Hypothalamus (tissue), 51 donors: ENCODE measurements at regions not wholly inside any gene's neighbourhood (a gene's known extent, or its start where the extent isn't known, plus 50 kb on each side); places are given as distances from the start of the nearest gene placed in this dataset.

Experiments
- DNase-seq, 51 donors: peaks; one replicate each; lab custom pipeline; 2025; lab: John Stamatoyannopoulos, UW

DNA sequence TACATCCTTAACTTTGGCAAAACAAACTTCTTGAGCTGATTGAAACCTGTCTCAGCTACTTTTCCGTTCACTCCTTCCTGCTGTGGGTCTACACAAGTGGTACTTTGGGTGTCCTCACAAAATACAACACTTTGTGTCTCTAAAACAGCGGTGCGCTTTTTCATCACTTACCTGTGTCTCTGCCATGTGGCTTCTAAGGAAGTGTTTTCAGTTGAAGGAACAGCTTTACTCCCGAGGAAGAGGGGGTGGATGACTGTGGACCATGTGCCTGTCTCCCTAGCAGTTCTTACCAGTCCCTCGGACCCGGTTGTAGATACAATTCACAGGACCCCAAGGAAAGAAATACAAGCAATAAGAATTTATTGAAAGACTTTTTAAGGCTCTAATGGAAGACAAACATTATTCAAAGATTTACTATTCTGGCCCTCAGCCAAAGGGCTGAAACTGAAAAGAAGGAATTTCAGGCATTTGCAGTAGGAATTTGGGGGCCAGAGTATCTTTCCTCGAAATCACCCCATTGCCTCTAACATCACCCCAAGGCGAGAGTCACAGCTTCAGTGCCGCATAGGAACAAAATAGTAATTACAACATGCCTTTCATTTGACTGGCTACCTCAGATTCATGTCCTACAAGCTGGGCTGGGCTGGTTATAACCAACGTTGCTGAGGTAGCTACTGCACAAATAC is 246.3 kb downstream of the ACTR3B start:
- DNase-seq, result no peak

DNA sequence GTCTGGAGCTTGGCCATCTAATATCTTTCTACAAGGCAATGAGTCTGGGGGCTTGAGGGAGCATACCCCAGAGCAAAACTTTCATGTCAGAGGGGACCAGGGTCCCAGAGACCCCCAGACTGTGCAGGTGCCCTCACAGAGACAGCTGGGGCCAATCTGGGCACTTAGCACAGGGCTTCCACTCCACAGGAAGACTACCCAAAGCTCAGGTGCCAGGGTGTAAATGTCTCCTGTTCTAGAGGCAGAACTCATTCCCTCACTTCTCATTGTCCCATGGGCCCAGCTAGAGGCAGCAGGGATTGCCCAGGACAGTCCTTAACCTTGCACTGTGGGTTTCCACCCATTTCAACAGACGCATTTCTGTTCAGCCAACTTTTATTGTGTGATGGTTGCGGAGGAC is 246.9 kb downstream of the ACTR3B start:
- no peak for DNase-seq

DNA sequence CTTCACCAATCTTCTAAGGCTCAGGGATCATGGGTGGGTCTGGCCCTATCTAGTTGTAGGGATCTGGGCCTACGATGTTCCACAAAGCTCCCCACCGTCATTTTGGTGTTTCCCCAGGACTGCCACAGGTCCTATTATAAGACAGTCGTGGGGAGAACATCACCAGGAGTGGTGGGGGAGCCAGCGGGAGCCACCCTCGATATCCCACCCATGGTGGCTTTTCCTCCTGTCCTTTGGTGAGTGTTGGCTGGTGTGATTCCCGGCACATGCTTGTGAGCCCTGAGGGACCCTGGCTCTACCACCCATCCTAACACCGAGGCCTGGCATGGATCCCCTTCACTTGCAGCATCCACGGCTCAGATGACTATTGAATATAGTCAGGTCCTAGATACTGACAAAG is 247.4 kb downstream of the ACTR3B start:
- no peak for DNase-seq

DNA sequence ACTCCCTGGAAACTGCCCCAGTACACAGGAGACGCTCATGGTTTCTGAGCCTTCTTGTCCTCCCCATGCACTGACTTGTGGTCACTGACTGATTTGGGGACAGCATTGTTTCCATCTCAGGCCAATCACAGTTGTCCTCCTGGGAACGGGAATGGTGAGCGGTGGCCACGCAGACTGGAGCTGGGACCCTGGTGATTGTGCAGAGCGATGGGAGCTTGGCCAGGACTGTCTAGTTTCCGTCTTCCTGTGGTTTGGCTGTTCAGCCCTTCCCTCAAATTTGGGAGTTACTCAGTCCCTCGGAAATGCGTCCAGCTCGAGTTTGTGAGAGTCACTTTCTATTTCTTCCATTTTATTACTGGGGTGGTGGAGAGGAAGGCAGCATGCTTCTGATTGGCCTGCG is 250.9 kb downstream of the ACTR3B start:
- DNase-seq, result no peak

DNA sequence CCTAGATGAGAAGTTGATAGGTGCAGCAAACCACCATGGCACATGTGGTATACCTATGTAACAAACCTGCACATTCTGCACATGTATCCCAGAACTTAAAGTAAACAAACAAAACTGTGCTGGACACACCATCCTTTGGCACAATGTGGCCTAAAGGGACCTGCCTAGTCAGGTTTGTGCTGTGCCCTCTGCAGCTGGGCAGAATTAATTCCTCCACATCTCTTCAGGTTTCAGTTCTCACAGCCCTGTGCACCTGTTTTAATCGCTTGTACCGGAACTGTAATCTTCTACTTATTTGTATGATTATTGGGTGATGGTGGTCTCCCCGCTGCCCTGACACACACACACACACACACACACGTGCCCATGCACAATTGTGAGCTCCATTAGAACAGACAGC is 252.7 kb downstream of the ACTR3B start:
- no peak for DNase-seq

DNA sequence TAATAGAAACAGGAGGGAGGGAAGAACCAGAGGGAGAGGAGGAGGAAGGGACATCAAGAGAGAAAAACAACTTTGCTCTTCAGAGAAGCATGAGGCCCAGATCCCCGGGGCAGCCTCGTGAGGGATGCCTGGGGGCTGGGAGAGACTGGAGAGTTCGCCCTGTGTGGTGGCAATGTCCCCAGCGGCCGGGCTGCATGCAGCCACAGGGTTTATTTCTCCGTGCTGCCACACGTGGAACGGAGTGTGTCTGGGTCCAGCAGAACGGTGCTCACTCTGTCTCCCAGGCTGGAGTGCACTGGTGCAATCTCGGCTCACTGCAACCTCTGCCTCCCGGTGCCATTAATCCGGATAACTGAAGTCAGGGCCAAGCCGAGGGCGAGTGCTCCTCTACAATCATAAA is 257.7 kb downstream of the ACTR3B start:
- DNase-seq, result no peak

DNA sequence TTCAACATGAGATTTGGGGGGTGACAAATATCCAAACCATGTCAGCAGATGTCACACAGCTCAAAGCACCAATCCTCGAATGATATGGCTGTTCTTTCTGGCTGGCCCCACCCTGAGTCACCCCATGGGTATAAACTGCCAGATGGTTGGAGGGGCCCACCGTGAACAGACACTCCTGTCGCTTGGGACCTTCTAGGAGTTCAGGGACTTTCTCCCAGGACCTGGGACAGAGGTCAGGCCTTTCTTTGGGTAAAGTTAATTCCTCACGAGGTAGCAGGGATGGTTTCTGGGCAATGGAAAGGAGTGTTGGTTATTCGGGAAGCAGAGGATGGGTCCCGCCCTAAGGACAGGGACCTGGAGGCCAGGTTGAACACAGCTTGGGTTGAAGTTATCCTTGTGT is 262.0 kb downstream of the ACTR3B start:
- DNase-seq, result no peak

DNA sequence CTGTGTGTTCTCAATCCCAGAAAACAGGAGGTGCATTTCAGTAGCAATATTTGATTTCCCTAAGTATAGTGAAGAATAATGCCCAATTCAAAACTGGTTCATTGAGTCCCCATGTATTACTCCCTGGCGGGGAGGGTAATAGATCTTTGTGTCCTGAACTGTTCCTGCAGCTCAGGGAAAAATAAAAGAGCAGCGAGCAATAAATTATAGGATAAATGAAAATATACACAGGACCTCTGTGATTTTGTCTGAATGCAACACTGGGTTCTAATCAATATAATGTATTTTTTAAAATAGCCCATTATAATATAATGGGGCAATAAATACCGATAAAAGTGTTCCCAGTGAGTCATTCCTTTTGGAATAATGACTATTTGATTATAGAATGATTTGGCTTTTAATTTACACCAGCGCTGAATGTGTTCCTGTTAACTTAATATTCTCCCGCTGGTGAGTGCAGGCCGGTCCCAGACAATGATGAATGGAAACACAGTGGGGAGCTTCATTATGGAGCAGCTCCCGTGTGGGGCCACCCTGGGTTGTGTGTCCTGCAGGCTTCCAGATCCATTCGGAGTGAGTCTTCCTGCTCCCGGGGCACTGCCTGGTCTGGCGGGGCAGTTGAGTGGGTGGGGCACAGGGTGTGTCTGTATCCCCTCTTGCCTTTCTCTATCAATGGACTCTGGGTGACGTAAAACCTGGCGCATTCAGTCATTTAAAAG is 263.1 kb downstream of the ACTR3B start:
- no peak for DNase-seq

DNA sequence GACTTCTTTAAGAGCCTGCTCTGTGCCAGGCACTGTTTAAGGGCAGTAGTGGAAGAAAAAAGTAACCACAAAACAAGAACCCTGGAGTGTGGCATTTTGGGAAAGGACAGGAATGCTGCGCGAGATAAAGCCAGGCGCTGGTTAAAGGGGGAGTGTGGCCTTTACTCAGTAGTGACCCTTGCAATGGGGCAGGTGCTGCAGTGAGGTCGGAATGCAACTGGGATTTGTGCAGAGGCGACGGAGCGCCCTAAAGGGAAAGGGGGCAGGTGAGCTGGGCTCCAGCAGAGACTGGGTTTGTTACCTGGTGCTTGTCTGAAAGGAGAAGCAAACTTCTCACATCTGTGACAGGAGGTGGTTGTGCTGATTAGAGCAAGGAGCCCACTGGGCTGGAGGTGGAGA is 263.6 kb downstream of the ACTR3B start:
- no peak for DNase-seq

DNA sequence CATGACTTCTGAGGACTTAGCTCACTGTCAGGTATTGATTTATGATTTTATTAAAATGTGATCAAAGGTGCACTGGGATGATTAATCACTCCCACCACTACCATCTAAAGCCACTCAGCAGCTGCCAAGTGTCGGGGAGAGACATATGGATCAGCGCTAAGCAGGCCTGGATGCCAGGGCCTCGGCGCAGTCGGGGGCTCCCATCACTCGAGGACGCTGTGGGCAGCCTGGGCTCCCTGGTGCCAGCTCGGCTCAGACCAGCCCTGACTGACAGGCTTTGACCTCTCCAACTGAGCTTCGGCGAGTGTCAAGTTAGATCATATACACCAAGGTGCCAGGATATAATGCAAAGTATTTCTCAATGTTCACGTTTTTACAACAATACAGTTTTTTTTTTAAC is 267.7 kb downstream of the ACTR3B start:
- no peak for DNase-seq

DNA sequence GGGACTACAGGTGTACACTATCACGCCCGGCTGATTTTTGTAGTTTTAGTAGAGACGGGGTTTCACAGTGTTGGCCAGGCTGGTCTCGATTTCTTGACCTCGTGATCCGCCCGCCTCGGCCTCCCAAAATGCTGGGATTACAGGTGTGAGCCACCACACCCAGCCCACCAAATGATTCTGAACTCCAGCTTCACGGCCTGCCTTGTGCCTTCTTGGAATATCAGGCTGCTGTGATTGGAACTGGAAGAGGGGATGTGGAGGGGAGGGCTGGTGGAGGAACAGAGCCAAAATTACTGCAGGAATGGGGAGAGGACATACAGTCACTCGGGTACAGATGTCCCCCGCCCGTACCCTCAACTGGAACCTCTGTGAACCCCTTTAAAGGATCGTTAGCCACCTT is 268.4 kb downstream of the ACTR3B start:
- no peak for DNase-seq

DNA sequence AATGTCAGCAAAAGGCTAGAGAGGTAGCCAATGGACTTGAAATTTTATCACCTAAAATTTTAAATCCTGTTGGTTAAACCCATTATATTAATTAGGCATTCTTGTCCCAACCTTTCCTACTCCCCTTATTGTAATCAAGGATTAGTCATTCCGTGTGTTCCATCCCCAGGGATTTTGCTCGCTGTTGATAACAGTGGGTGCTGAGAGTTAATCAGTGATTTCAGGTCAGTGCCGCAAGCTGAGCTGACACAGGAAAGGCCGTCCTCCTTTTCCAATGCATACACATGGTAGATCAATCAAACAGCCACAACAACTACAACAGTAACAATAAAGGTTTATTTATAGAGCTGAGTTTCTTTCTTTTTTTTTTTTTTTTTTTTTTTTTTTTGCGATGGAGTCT is 271.4 kb downstream of the ACTR3B start:
- DNase-seq, result no peak

DNA sequence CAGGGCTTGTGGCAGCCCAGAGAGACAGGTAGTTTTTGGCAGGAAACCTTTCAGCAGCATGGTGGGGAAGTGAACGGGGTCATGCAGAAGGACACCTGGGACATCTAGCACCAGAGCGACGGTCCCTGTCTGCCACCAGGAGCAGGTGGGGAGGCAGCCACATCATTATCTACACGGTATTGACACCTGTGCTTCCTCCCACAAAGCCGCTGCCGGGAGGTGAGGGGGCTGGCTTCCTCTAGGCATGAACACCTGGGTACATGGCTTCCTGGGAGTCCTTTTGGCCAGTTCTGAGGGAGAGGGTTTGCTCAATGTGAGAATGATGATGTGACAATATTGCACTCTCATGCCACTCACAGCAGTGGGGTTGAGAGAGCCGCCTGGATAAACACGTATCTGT is 275.2 kb downstream of the ACTR3B start:
- DNase-seq, result no peak

DNA sequence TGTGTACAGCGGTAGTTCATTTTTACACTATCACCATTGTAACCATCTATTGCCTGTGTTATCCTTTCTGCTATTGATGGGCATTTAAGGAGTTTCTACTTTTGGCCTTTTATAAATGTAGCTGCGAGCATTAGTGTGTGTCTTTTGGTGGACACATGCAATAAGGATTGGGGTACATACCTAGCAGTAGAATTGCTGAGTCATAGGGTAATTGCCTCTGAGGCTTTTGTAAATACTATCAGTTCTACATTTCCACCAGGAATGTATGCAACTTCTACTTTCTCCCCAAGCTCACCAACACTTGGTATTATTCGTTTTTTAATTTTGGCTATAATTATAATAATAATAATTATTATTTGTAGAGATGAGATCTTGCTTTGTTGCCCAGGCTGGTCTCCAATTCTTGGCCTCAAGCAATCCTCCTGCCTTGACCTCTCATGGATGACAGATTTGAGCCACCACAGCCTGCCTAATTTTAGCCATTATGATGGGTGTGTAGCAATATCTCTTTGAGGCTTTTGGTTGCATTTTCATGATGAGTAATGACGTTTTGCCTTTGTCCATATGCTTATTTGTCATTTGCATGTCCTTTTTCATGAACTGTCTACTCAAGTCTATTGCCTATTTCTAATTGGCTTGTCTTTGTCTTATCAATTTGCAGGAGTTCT is 277.0 kb downstream of the ACTR3B start:
- no peak for DNase-seq

DNA sequence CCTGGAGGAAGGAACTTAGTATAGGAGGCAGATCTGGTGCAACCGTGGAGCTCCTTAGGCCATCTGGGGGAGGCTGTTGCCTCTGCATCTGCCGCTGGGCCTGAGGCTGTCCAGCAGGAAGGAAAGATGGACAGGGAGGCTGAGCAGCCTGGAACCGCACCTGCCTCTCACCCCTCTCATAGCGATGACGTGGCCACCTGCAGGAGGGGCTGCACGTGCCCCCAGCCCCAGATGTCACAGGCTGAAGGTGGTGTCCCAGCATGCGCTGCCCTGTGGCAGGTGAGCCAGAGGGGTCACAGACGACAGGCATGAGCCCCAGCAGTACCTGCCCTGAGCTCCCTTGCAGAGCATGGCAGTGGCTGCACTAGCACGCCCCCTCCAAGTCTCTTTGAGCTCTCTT is 283.9 kb downstream of the ACTR3B start:
- no peak for DNase-seq

DNA sequence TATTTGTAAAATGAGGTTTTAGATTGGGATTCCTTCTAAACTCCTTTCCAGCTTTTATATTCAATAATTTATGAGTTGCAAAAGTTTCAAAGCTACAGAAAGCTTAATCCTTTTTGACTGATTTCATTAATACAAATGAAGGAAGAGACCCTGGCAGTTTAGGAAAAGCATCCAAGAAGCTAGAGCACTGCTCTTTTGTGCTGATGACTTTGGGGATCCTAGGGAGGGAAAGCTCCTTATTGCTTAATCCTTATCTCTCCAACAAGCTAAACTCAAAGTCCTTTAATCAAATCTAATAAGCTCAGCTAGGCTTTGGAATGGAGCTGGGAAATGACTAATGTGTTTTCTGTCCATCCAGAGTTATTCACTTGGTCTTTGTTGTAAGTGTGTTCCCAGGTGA is 285.4 kb downstream of the ACTR3B start:
- DNase-seq, result no peak

DNA sequence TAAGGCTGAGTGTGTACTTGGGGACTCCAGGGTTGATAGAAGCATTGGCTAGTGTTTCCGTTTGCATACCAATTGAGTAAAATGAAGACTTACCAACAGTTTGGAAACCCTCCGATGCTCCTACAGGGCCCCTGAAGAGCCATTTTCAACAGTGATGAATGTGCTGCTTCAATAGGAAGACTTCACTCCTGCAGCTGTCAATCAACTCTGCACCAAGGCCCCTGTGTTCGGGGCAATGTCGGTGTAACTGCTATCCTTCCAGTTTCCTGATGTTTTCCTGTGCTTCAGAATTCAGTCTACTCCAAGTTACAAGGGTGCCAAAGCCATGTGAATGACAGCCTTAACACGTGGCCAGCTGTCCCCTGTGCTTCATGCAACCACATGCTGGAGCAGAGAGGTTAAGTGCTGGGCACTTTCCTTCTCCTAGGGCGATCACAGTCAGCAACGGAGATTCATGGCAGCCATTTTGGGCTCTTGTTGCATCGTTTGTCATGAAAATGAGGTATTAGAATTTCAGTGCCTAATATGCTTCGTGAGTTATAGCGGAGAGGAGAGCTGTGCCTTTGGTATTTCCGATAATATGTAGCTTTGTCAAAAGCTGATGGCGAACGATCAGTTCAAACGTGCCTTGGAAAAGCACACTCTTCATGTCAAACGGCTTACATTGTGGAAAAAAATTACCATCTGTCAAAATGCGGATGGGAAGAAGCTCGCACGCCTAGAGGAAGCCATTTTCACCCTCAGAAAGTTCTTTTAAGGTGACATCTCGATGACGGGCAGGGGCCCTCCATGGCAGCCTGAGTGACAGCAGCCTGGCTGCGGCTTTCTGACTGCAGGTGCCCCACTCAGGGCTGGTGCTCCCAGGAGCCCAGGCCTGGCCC is 287.8 kb downstream of the ACTR3B start:
- no peak for DNase-seq

DNA sequence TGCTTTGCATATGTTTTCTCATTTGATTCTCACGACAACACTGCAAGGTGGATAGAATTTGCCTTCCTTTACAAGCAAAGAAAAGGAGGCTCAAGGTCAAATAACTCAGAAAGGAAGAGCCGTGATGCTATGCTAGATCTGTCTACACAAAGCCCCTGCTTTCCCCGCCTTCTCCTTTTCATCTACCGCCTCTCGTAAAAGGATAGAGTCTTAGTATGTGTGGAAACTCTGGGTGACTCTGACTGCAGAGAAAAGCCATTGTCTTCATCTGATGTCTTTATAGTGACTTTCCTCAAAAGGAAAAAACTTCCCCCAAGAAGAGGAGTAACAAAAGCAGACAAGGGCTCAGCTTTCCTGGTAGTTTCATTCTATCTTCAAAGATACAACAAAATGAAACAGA is 292.7 kb downstream of the ACTR3B start:
- no peak for DNase-seq

DNA sequence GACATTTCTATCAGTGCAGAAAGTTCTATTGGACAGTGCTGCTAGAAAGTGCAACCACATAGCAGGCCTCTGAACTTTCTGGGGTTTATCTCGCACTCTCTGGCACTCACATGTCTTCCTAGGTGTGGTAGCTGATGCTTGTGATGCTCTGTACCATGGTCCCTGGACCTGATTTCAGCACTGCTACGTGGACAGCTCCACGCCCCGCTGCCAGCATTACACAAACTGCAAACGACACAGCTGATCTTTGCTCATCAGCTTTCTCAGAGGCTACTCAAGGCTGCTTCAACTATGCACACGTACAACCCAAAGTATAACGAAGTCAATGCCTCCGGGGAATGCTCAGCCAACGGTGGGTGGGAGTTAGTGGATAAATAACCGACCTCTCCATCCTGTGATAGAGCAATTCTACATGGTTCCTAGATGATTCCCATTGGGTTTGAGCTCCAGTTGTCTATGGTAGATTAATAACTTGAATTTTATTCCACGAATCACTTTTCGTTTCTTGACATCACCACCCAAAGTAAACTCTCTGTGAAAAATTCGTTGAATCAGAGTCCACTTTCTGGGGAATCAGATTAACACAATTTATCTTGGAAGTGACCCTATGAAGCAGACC is 302.5 kb downstream of the ACTR3B start:
- peak in 1 of 51 donors; percentile 9 for DNase-seq

DNA sequence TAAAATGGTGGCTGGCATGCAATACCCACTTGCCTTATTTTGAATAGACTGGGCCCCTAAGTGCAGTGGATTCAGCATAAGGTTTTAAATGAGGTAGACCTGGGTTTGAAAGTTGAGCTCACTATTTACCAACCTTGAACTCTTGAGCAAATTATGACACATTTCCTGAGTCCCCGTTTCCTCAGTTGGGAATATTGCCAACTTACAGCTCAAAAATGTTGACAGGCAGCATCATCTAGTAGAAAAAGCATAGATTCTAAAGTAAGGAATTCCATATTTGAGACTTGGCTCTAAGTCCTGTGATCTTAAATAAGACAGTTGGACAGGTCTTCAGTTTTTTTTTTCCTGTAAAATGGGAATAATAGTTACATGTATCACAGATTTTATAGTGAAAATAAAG is 305.5 kb downstream of the ACTR3B start:
- no peak for DNase-seq

DNA sequence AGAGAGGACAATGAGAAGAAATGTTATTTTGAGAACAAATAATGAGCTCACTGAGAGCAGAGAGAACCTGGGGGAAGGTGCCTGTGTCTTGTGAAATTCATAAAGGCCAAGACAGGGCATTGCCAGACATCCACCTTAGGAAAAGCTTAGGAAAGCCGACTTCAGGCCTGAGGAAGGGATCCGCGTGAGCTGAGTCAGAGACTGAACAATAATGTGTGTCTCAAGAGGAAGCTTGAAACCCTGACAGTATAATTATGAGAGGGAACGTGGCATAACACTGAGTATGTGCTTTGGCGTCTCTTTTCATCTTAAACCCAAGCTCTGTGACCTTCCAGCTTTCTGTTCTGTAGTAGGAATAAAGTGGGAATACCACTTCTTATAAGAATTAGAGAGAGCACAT is 307.2 kb downstream of the ACTR3B start:
- DNase-seq, result peak in 1 of 51 donors; percentile 20
